ENCODE measurements at regions not wholly inside any gene's neighbourhood (a gene's known extent, or its start where the extent isn't known, plus 50 kb on each side); places are given as distances from the start of the nearest gene placed in this dataset.

- H3K36me3 ChIP-seq (ENCODE audit: control insufficient read depth, insufficient read depth, low read length) = no peaks in the 10 kb centered on the region
- TF ChIP-seq, protein P1, sequence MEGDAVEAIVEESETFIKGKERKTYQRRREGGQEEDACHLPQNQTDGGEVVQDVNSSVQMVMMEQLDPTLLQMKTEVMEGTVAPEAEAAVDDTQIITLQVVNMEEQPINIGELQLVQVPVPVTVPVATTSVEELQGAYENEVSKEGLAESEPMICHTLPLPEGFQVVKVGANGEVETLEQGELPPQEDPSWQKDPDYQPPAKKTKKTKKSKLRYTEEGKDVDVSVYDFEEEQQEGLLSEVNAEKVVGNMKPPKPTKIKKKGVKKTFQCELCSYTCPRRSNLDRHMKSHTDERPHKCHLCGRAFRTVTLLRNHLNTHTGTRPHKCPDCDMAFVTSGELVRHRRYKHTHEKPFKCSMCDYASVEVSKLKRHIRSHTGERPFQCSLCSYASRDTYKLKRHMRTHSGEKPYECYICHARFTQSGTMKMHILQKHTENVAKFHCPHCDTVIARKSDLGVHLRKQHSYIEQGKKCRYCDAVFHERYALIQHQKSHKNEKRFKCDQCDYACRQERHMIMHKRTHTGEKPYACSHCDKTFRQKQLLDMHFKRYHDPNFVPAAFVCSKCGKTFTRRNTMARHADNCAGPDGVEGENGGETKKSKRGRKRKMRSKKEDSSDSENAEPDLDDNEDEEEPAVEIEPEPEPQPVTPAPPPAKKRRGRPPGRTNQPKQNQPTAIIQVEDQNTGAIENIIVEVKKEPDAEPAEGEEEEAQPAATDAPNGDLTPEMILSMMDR (IDR thresholded peaks at IDR 0.05; ENCODE audit: insufficient read depth, low read length, severe bottlenecking) = no peak
- H3K27me3 ChIP-seq (ENCODE audit: control insufficient read depth, insufficient read depth, low read length) = no peaks in the 10 kb centered on the region
- no peak overlapping the region for H3K4me3 ChIP-seq (ENCODE audit: low read depth, low read length)
- no peak for FAIRE-seq
- peak; percentile 95 for DNase-seq (ENCODE audit: low read depth)
Observed at GRCh38 chr6:140462453-140463311, 1088.2 kb upstream of the CITED2 start.

GRCh38 chr6:140462076-140462452 is 1087.6 kb upstream of the CITED2 start:
- Histone ChIP-seq H3K36me3 (ENCODE audit: control insufficient read depth, insufficient read depth, low read length) (no peaks in the 10 kb centered on the region), H3K27me3 (ENCODE audit: control insufficient read depth, insufficient read depth, low read length) (no peaks in the 10 kb centered on the region), H3K4me3 (ENCODE audit: low read depth, low read length) (no peak overlapping the region)
- DNase-seq (ENCODE audit: low read depth) (no peak), FAIRE-seq (no peak)
- TF ChIP-seq, protein P1 (IDR thresholded peaks at IDR 0.05; ENCODE audit: insufficient read depth, low read length, severe bottlenecking) = no peak

DNA sequence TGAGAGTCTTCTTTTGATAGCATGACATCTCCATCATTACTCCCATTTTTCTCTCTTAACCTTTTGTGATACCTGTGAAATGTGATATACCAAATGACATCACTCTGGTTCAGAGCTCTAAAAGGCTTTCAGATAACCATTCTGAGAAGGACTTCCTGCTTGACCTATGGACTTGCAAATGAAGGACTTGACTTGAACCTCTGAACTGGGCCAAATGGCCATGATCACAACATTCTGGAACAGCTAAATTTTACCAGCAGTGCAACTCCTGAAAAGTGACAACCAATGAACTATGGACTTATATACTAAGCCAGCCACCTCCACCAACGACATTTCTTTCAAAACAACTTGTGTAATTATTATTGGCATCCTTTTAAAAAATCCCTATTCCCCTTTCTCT is 1085.8 kb upstream of the CITED2 start:
- Histone ChIP-seq H3K27me3 (ENCODE audit: control insufficient read depth, insufficient read depth, low read length) (no peaks in the 10 kb centered on the region), H3K4me3 (ENCODE audit: low read depth, low read length) (no peak overlapping the region), H3K36me3 (ENCODE audit: control insufficient read depth, insufficient read depth, low read length) (no peaks in the 10 kb centered on the region)
- no peak for FAIRE-seq
- TF ChIP-seq, protein P1 (IDR thresholded peaks at IDR 0.05; ENCODE audit: insufficient read depth, low read length, severe bottlenecking) = no peak
- no peak for DNase-seq (ENCODE audit: low read depth)

- TF ChIP-seq, protein P1 (IDR thresholded peaks at IDR 0.05; ENCODE audit: insufficient read depth, low read length, severe bottlenecking) = no peak
- FAIRE-seq (peak; percentile 50), DNase-seq (ENCODE audit: low read depth) (no peak)
- Histone ChIP-seq H3K27me3 (ENCODE audit: control insufficient read depth, insufficient read depth, low read length) (no peaks in the 10 kb centered on the region), H3K4me3 (ENCODE audit: low read depth, low read length) (no peak overlapping the region), H3K36me3 (ENCODE audit: control insufficient read depth, insufficient read depth, low read length) (no peaks in the 10 kb centered on the region)
Observed at GRCh38 chr6:140459209-140459608, 1084.8 kb upstream of the CITED2 start.

DNA sequence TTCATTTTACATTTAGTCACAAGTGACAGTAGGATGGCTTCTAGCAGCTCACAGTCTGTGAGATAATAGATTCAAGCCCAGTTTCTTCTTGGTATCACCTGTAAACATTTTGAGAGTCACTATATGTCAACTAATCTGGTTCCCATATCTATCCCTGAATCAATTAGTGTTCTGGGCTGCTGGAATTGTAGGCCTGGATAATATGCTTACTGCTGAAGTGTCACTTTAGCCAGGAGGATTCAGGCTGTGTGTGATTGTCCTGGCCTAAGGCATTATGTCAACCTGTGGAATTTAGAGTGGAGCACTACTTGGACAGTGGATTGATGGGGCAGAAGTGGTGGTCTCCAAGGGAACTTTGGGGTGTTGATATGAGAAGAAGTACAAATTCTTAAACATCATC is 1071.8 kb upstream of the CITED2 start:
- FAIRE-seq (no peak), DNase-seq (ENCODE audit: low read depth) (no peak)
- Histone ChIP-seq H3K27me3 (ENCODE audit: control insufficient read depth, insufficient read depth, low read length) (no peaks in the 10 kb centered on the region), H3K4me3 (ENCODE audit: low read depth, low read length) (no peak overlapping the region), H3K36me3 (ENCODE audit: control insufficient read depth, insufficient read depth, low read length) (no peaks in the 10 kb centered on the region)
- TF ChIP-seq, protein P1 (IDR thresholded peaks at IDR 0.05; ENCODE audit: insufficient read depth, low read length, severe bottlenecking) = no peak

Data from bronchial epithelial cell (primary cell).